Progenitor cell of endocrine pancreas (in vitro differentiated cells): ENCODE measurements at regions not wholly inside any gene's neighbourhood (a gene's known extent, or its start where the extent isn't known, plus 50 kb on each side); places are given as distances from the start of the nearest gene placed in this dataset.

Experiments used
- DNase-seq: peaks from one replicate; pipeline ENCODE4 v3.0.0; 2021; ENCODE audit warnings: low spot score; ENCODE audit not compliant: unreplicated experiment
- H3K27ac Mint-ChIP-seq: 2 replicates; pipeline ENCODE4 v1.8.0; 2021; ENCODE audit warnings: mild to moderate bottlenecking, moderate library complexity, mixed read lengths
- H3K27me3 Mint-ChIP-seq: 2 replicates; pipeline ENCODE4 v1.8.0; 2021; ENCODE audit warnings: mixed read lengths
- H3K36me3 Mint-ChIP-seq: 2 replicates; pipeline ENCODE4 v1.8.0; 2022; ENCODE audit warnings: mixed read lengths; ENCODE audit not compliant: insufficient read depth
- H3K4me1 Mint-ChIP-seq: 2 replicates; pipeline ENCODE4 v1.8.0; 2021; ENCODE audit warnings: low read depth, mixed read lengths
- H3K4me3 Mint-ChIP-seq: 2 replicates; pipeline ENCODE4 v1.8.0; 2021; ENCODE audit warnings: low read depth, mild to moderate bottlenecking, moderate library complexity, mixed read lengths
- H3K9me3 Mint-ChIP-seq: 2 replicates; pipeline ENCODE4 v1.8.0; 2021; ENCODE audit warnings: low read depth, mixed read lengths
- TF ChIP-seq, protein P1 (sequence below): fragments of 200-600 bp; sonication (generic); IDR thresholded peaks from one replicate; pipeline ENCODE4 v1.5.0; 2021; ENCODE audit warnings: antibody characterized with exemption, mild to moderate bottlenecking; ENCODE audit not compliant: unreplicated experiment

DNA sequence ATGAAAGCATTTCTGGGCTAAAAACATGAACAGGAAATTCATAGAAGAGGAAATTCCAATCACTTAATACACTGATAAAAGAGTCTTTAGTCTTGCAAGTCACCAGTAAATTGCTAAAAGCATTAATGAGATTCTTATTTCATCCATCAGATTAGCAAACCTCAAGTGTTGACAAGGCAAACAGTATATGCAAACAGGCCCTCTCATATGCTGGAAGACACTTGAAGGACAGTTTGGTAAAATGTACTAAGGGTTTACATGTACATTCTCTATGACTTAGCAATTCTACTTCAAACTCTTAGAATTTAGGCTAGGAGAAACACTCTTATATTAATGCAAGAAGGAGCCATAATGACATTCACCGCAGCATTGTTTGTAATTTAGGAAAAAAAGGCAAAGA, 586.1 kb upstream of the GBE1 start:
- Mint-ChIP-seq H3K9me3 (peaks cover 4% of the 10 kb centered on the region), H3K36me3 (no peaks in the 10 kb centered on the region), H3K27me3 (no peaks in the 10 kb centered on the region), H3K4me3 (no peak overlapping the region), H3K27ac (no peak overlapping the region), H3K4me1 (no peaks in the 10 kb centered on the region)
- TF ChIP-seq, protein P1, sequence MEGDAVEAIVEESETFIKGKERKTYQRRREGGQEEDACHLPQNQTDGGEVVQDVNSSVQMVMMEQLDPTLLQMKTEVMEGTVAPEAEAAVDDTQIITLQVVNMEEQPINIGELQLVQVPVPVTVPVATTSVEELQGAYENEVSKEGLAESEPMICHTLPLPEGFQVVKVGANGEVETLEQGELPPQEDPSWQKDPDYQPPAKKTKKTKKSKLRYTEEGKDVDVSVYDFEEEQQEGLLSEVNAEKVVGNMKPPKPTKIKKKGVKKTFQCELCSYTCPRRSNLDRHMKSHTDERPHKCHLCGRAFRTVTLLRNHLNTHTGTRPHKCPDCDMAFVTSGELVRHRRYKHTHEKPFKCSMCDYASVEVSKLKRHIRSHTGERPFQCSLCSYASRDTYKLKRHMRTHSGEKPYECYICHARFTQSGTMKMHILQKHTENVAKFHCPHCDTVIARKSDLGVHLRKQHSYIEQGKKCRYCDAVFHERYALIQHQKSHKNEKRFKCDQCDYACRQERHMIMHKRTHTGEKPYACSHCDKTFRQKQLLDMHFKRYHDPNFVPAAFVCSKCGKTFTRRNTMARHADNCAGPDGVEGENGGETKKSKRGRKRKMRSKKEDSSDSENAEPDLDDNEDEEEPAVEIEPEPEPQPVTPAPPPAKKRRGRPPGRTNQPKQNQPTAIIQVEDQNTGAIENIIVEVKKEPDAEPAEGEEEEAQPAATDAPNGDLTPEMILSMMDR = no peak
- DNase-seq = no peak

DNA sequence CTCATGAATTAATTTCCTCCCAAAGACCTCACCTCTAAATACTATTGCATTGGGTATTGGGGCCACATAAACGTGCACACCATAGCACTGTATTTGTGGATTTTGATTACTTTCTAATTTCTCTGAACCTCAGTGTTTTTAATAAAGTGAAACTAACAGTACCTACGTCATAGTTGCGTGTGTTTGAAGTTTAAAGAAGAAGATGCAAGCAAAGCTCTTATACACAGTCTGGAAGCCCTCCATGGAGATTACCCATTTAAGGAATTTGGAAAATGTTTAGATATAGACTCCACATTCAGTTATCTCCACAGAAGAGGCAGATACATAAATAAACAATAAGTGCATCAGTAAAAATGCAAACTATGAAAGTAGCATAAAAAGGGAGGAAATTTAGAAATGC, 581.1 kb upstream of the GBE1 start:
- H3K27me3 Mint-ChIP-seq = no peaks in the 10 kb centered on the region
- no peak overlapping the region for H3K4me3 Mint-ChIP-seq
- H3K36me3 Mint-ChIP-seq = no peaks in the 10 kb centered on the region
- H3K27ac Mint-ChIP-seq = no peak overlapping the region
- no peaks in the 10 kb centered on the region for H3K4me1 Mint-ChIP-seq
- TF ChIP-seq, protein P1 = no peak
- DNase-seq = no peak
- H3K9me3 Mint-ChIP-seq = no peaks in the 10 kb centered on the region

DNA sequence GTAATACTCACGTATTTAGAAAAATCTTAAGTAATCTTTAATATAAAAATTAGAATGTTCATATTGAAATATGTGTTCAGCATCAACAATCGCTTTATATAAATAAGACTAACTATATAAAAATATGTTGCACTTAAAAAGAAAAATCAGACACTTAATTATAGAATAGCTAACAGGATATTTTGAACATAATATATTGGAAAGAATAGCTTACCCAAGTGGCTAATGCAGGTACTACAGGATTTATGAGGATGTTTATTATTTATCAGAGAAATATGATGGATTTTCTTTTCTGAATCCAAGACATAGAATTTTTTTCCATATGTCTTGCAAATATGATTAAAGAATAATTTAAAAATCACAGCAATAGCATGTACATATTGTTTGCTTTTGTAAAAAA, 567.9 kb upstream of the GBE1 start:
- TF ChIP-seq, protein P1 = peak; percentile 59
- Mint-ChIP-seq H3K9me3 (no peaks in the 10 kb centered on the region), H3K27me3 (no peaks in the 10 kb centered on the region), H3K4me3 (no peak overlapping the region), H3K36me3 (no peaks in the 10 kb centered on the region), H3K4me1 (no peaks in the 10 kb centered on the region), H3K27ac (no peak overlapping the region)
- DNase-seq = no peak

DNA sequence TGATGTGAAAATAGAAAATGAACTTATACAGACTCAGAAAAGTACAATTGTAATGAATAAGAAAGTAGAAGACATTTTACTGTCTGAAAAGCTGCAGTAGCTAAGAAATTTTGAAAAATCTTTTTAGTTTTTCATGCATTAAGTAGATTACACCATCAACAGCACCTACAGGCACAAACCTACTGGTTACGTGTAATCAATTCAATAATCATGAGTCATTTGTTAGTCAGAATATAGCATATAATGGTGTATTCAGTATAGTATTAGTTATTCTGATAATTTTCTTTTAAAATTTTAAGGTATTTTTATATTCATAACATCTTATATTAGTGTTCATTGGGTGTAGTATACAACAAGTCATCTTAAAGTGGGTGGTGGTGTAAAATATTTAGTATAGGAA, 550.5 kb upstream of the GBE1 start:
- H3K4me3 Mint-ChIP-seq = no peak overlapping the region
- no peaks in the 10 kb centered on the region for H3K27me3 Mint-ChIP-seq
- no peaks in the 10 kb centered on the region for H3K36me3 Mint-ChIP-seq
- H3K9me3 Mint-ChIP-seq = no peaks in the 10 kb centered on the region
- TF ChIP-seq, protein P1 = no peak
- no peaks in the 10 kb centered on the region for H3K4me1 Mint-ChIP-seq
- no peak for DNase-seq
- H3K27ac Mint-ChIP-seq = no peak overlapping the region

DNA sequence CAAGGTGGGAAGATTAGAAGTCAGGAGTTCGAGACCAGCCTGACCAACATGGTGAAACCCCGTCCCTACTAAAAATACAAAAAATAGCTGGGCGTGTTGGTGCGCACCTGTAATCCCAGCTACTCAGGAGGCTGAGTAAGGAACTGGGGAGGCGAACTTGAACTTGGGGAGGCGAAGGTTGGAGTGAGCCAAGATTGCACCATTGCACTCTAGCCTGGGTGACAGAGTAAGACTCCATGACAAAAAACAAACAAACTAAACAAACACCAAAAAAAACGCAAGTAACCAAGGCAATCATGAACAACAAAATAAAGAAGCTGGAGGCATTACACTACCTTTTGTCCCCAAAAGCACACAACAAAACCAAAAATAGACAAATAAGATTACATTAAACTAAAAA, 547.3 kb upstream of the GBE1 start:
- no peaks in the 10 kb centered on the region for H3K9me3 Mint-ChIP-seq
- no peaks in the 10 kb centered on the region for H3K4me1 Mint-ChIP-seq
- H3K27ac Mint-ChIP-seq = no peak overlapping the region
- no peak for DNase-seq
- no peak overlapping the region for H3K4me3 Mint-ChIP-seq
- TF ChIP-seq, protein P1 = no peak
- no peaks in the 10 kb centered on the region for H3K36me3 Mint-ChIP-seq
- no peaks in the 10 kb centered on the region for H3K27me3 Mint-ChIP-seq
